GM19239 (cell line): ENCODE measurements at regions not wholly inside any gene's neighbourhood (a gene's known extent, or its start where the extent isn't known, plus 50 kb on each side); places are given as distances from the start of the nearest gene placed in this dataset.
"Not testable (repeated sequence)": the region's sequence is repeated elsewhere in the genome, so short reads cannot be mapped to it uniquely, and the experiment has no call there.

Experiments
- DNase-seq: peaks from one replicate; pipeline ENCODE4 v3.0.0; 2011; ENCODE audit warnings: low spot score; ENCODE audit not compliant: insufficient read length
- FAIRE-seq: peaks from 2 replicates; lab custom pipeline; 2011; peaks lifted over from hg19 to GRCh38; lab: Jason Lieb, UNC

- FAIRE-seq: no peak
- no peak for DNase-seq
These were observed 93.7 kb upstream of the HS6ST1 start for GRCh38 chr2:128412181-128412871.

- FAIRE-seq: no peak
- DNase-seq: no peak
These were observed 94.5 kb upstream of the HS6ST1 start for GRCh38 chr2:128413014-128413717.

GRCh38 chr2:128413718-128414341, 95.2 kb upstream of the HS6ST1 start:
- DNase-seq (no peak), FAIRE-seq (no peak)

GRCh38 chr2:128414351-128414750, 95.7 kb upstream of the HS6ST1 start:
- FAIRE-seq (no peak), DNase-seq (no peak)

GRCh38 chr2:128414946-128415778, 96.5 kb upstream of the HS6ST1 start:
- FAIRE-seq: no peak
- no peak for DNase-seq

- DNase-seq (no peak), FAIRE-seq (no peak)
These were observed 97.1 kb upstream of the HS6ST1 start for GRCh38 chr2:128415779-128416061.

- no peak for DNase-seq
- no peak for FAIRE-seq
These were observed 97.6 kb upstream of the HS6ST1 start for GRCh38 chr2:128416109-128416785.

GRCh38 chr2:128416806-128417205, 98.1 kb upstream of the HS6ST1 start:
- FAIRE-seq: no peak
- no peak for DNase-seq

- not testable (repeated sequence) for FAIRE-seq, DNase-seq
These were observed 98.6 kb upstream of the HS6ST1 start for GRCh38 chr2:128417264-128417663.

- no peak for DNase-seq
- no peak for FAIRE-seq
These were observed 101.5 kb upstream of the HS6ST1 start for GRCh38 chr2:128420131-128420530.

GRCh38 chr2:128420776-128421175, 102.1 kb upstream of the HS6ST1 start:
- DNase-seq (no peak), FAIRE-seq (no peak)

- FAIRE-seq (no peak), DNase-seq (no peak)
These were observed 102.6 kb upstream of the HS6ST1 start for GRCh38 chr2:128421286-128421685.

GRCh38 chr2:128421861-128422311, 103.2 kb upstream of the HS6ST1 start:
- DNase-seq (no peak), FAIRE-seq (no peak)

- DNase-seq: no peak
These were observed 103.9 kb upstream of the HS6ST1 start for GRCh38 chr2:128422571-128422970.

GRCh38 chr2:128423788-128424165, 105.1 kb upstream of the HS6ST1 start:
- FAIRE-seq (no peak), DNase-seq (no peak)

More at GRCh38 chr2:128422571-128422970, 103.9 kb upstream of the HS6ST1 start:
- no peak for FAIRE-seq

- DNase-seq: no peak
- no peak for FAIRE-seq
These were observed 105.9 kb upstream of the HS6ST1 start for GRCh38 chr2:128424406-128425171.

GRCh38 chr2:128425216-128425615, 106.5 kb upstream of the HS6ST1 start:
- FAIRE-seq: no peak

GRCh38 chr2:128425731-128426620, 107.3 kb upstream of the HS6ST1 start:
- FAIRE-seq: no peak
- DNase-seq: no peak

More at GRCh38 chr2:128425216-128425615, 106.5 kb upstream of the HS6ST1 start:
- no peak for DNase-seq
